Pancreas (tissue), 10 donors: ENCODE measurements at regions not wholly inside any gene's neighbourhood (a gene's known extent, or its start where the extent isn't known, plus 50 kb on each side); places are given as distances from the start of the nearest gene placed in this dataset.

ENCODE experiments used
- ATAC-seq, 4 donors: fragments of 200-7000 bp; cut with Tn5 transposase; one replicate each; pipeline versions ENCODE4 v1.8.0 to v1.9.1; 2020; ENCODE audit warnings: mild to moderate bottlenecking in 4 of 4, moderate library complexity in 4 of 4
- DNase-seq, 6 donors: peaks; one replicate each; pipeline ENCODE4 v3.0.0-alpha.2; 2020
- FAIRE-seq: peaks from 2 replicates; lab custom pipeline; 2012; peaks lifted over from hg19 to GRCh38; lab: Jason Lieb, UNC
- H3K27ac ChIP-seq, 4 donors: fragments of 200-600 bp; sonication (generic); 1 replicate in 3 of 4; 2 replicates in 1 of 4; pipeline versions ENCODE4 v1.5.0 to v1.8.0; 2020
- H3K27me3 ChIP-seq, 4 donors: fragments of 200-600 bp; one replicate each; pipeline ENCODE4 v1.8.0; 2021
- H3K36me3 ChIP-seq, 3 donors: fragments of 200-600 bp; sonication (generic) in 1 of 3; one replicate each; pipeline versions ENCODE4 v1.5.0 to v1.8.0; 2020 to 2021
- H3K4me1 ChIP-seq, 3 donors: fragments of 200-600 bp; one replicate each; pipeline ENCODE4 v1.8.0; 2021
- H3K4me3 ChIP-seq, 4 donors: fragments of 200-600 bp; sonication (generic) in 2 of 4; one replicate each; pipeline versions ENCODE4 v1.5.0 to v1.8.0; 2020 to 2021
- H3K9me3 ChIP-seq, 4 donors: fragments of 200-600 bp; one replicate each; pipeline ENCODE4 v1.8.0; 2021
- WGBS, 2 donors: extraction: QIAGEN DNeasy Blood & Tissue Kit; methylation state at CpG; one replicate each; pipeline ENCODE4 v1.1.7; 2013; 5-methylcytosine and 5-hydroxymethylcytosine counted together
- intact Hi-C, 3 donors: fragments of 100-400 bp; cut with DNase I; formaldehyde crosslinking; loops; one replicate each; pipeline versions ENCODE4 v1.11.1 to v1.14.2; 2022
- TF ChIP-seq, protein P1 (sequence below), 4 donors: fragments of 200-600 bp; sonication (generic) in 3 of 4; IDR thresholded peaks; one replicate each; pipeline versions ENCODE4 v1.5.0 to v1.8.0; 2021; ENCODE audit warnings: antibody characterized with exemption in 4 of 4
- donor health status: healthy with polysubstance abuse.
- donor health status: DM: no; HTN: no; CAD: no; lungs with moderate emphysema.
- donor health status: DM: no; HTN: no; CAD: no.
- donor health status: control.
- donor health status: control.
- donor health status: Bipolar disorder and iron deficiency.
- donor health status: DM: yes; HTN: yes; CAD: no.
- donor health status: DM: no; HTN: no; CAD: no.
- donor health status: DM: no; HTN: no; CAD: no.
- donor health status: DM: yes; HTN: yes; CAD: no.

DNA sequence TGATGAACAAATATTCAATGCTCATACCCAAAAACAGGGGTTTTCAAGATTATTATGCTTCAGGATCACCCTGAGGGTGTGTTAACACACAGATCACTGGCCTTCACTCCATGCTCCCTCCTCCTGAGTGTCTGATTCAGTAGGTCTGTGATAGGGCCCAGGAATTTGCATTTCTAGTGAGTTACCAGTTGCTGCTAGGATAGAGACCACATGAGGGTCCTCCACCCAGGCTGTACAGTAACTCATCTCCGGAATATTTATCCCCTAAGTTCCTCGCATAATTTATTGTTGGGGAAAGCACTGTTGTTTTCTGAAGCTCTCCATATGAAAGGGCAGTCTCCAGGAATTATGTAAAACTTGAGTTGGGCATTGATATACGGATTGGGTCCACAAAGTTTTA, 1106.6 kb upstream of the B3GALT2 start:
- DNase-seq, result no peak
- no peak for FAIRE-seq
- H3K4me1 ChIP-seq, result no peaks in the 10 kb centered on the region
- intact Hi-C loops, result no loop called here
- 74 to 80% methylated on average over 3 of the region's 3 CpGs for WGBS, 2 donors
- no peak overlapping the region for H3K4me3 ChIP-seq
- H3K27me3 ChIP-seq, result no peaks in the 10 kb centered on the region
- TF ChIP-seq, protein P1, sequence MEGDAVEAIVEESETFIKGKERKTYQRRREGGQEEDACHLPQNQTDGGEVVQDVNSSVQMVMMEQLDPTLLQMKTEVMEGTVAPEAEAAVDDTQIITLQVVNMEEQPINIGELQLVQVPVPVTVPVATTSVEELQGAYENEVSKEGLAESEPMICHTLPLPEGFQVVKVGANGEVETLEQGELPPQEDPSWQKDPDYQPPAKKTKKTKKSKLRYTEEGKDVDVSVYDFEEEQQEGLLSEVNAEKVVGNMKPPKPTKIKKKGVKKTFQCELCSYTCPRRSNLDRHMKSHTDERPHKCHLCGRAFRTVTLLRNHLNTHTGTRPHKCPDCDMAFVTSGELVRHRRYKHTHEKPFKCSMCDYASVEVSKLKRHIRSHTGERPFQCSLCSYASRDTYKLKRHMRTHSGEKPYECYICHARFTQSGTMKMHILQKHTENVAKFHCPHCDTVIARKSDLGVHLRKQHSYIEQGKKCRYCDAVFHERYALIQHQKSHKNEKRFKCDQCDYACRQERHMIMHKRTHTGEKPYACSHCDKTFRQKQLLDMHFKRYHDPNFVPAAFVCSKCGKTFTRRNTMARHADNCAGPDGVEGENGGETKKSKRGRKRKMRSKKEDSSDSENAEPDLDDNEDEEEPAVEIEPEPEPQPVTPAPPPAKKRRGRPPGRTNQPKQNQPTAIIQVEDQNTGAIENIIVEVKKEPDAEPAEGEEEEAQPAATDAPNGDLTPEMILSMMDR (IDR thresholded peaks at IDR 0.05), result no peak
- no peaks in the 10 kb centered on the region for H3K9me3 ChIP-seq
- no peak overlapping the region for H3K27ac ChIP-seq
- H3K36me3 ChIP-seq, result no peaks in the 10 kb centered on the region
- ATAC-seq, result no peak

- Histone ChIP-seq H3K27ac (no peak overlapping the region), H3K27me3 (no peaks in the 10 kb centered on the region), H3K9me3 (no peaks in the 10 kb centered on the region), H3K4me1 (no peaks in the 10 kb centered on the region), H3K36me3 (no peaks in the 10 kb centered on the region), H3K4me3 (no peak overlapping the region)
- FAIRE-seq (no peak), DNase-seq (no peak), ATAC-seq (no peak)
- TF ChIP-seq, protein P1 (IDR thresholded peaks at IDR 0.05), result no peak
- WGBS, 2 donors, result 76 to 78% methylated on average over 6 of the region's 6 CpGs
- intact Hi-C loops, result no loop called here
These were observed 1103.3 kb upstream of the B3GALT2 start for GRCh38 chr1:194289569-194290266.

DNA sequence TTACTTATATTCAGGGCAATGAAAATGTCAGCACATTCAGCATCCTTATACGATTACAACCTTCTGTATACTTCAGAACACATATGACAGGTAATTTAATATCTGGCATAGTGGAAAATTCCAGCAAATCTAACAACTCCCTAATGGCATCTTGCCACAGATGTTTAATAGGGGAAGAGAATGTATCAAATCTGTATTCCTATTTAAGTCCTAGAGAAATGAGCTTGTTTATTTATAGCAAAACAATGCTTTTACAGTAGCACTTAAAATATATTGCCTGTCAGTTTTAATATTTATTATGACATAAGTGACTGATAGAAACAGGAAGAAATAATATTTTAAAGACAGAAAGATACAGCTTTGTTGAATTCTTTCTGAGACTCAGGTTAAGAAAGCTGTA, 1101.8 kb upstream of the B3GALT2 start:
- H3K27ac ChIP-seq, result no peak overlapping the region
- no peak overlapping the region for H3K4me3 ChIP-seq
- no peak for FAIRE-seq
- TF ChIP-seq, protein P1 (IDR thresholded peaks at IDR 0.05), result no peak
- no peak for DNase-seq
- H3K27me3 ChIP-seq, result no peaks in the 10 kb centered on the region
- ATAC-seq, result no peak
- intact Hi-C loops, result no loop called here
- no peaks in the 10 kb centered on the region for H3K4me1 ChIP-seq
- H3K9me3 ChIP-seq, result no peaks in the 10 kb centered on the region
- no peaks in the 10 kb centered on the region for H3K36me3 ChIP-seq
- 47 to 56% methylated on average over 1 of the region's 1 CpG for WGBS, 2 donors

DNA sequence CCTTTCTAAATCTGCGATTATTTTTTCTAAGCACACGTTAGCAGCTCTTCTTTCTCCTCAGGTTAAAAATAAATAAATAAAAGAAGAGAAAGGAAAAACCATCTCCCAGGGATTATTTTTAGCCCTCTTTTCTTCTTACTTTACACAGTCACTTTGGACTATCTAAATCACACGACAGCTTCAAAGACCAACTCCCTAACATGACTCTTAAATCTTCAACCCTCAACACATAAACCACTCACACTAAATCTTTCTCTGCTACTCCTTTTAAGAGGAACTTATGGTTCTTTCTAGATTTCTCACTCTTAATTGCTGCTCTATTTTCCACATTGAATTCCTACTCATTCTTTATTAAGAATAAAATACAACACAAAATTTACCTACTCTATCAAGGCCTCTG, 1095.0 kb upstream of the B3GALT2 start:
- Histone ChIP-seq H3K4me1 (no peaks in the 10 kb centered on the region), H3K27me3 (no peaks in the 10 kb centered on the region), H3K36me3 (no peaks in the 10 kb centered on the region), H3K4me3 (no peak overlapping the region), H3K27ac (no peak overlapping the region), H3K9me3 (no peaks in the 10 kb centered on the region)
- FAIRE-seq (no peak), ATAC-seq (no peak), DNase-seq (no peak)
- TF ChIP-seq, protein P1 (IDR thresholded peaks at IDR 0.05), result no peak
- intact Hi-C loops, result no loop called here
- 64 to 76% methylated on average over 3 of the region's 3 CpGs for WGBS, 2 donors

DNA sequence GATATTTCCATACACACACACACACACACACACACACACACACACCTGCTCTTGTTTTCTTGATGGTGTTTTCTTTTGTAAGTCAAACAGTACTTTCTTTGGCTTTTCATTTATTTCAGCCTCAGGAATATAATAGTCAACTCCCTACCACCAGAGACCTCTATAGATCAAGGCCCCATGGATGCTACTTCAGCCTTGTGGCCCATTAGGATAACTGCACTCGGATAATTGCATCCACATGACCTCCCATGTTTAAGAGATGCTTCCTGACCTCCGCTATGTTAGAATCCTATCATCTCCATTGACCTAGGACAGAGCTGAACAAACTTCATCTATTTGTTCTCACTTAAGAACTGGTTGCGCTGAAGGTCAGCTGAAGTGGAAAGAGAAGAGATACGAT, 1094.0 kb upstream of the B3GALT2 start:
- Histone ChIP-seq H3K27me3 (no peaks in the 10 kb centered on the region), H3K27ac (no peak overlapping the region), H3K9me3 (no peaks in the 10 kb centered on the region), H3K4me1 (no peaks in the 10 kb centered on the region), H3K36me3 (no peaks in the 10 kb centered on the region), H3K4me3 (no peak overlapping the region)
- no peak for FAIRE-seq
- TF ChIP-seq, protein P1 (IDR thresholded peaks at IDR 0.05), result no peak
- intact Hi-C loops, result no loop called here
- ATAC-seq, result no peak
- 69 to 87% methylated on average over 4 of the region's 4 CpGs for WGBS, 2 donors
- no peak for DNase-seq
